Islet precursor cell (in vitro differentiated cells): ENCODE measurements at regions not wholly inside any gene's neighbourhood (a gene's known extent, or its start where the extent isn't known, plus 50 kb on each side); places are given as distances from the start of the nearest gene placed in this dataset.
"Not testable (repeated sequence)": the region's sequence is repeated elsewhere in the genome, so short reads cannot be mapped to it uniquely, and the experiment has no call there.

Experiments used
- DNase-seq: peaks from one replicate; pipeline ENCODE4 v3.0.0-alpha.2; 2018

DNA sequence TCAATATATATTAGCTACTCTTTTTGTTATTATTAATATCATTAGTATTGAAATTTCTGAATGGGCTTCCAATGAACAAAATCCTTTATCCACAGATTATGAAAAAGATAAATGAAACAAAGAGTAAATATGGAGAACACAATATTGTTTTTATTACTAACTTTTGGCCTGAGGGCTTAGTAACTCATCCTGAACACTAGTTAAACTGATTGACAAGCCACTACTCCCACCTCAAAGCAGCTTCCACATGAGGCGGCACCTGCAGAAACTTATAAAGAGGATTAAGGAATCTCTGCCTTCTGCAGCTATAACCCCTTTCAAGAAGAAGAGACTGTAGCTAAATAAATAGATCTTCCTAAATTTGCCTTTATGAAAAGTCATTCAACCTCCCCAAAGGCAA lies 187.6 kb upstream of the ALG10 start:
- no peak for DNase-seq

DNA sequence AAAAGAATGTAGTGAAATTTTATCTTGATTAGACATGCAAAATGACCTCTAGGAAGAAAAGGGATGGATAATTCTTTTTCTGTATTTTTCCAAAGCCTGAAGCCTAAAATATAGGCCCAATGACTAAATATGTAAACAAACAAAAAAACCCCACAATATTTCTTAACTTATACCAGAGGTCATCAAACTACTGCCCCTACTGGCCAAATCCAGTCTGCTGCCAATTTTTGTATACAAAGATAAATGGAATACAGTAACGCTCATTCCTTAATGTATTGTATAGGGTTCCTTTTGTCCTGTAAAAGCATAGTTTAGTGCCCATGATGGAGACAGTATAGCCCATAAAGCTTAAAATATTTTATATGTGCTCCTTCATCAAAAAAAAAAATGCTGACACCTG lies 145.7 kb upstream of the ALG10 start:
- DNase-seq, result no peak

DNA sequence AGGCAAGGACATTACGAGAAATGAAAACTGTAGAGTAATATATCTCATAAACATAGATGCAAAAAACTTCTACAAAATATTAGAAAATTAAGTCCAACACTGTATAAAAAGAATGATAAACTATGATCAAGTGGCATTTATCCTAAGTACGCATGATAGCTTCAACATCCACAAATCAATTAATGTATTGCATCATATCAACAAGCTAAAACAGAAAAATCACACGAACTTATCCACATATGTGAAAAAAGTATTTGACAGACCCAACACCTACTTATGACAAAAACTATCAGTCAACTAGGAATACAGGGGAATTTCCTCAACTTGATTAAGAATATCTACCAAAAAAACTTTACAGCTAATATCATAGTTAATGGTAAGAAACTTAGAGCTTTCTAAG lies 129.9 kb upstream of the ALG10 start:
- DNase-seq, result no peak

DNA sequence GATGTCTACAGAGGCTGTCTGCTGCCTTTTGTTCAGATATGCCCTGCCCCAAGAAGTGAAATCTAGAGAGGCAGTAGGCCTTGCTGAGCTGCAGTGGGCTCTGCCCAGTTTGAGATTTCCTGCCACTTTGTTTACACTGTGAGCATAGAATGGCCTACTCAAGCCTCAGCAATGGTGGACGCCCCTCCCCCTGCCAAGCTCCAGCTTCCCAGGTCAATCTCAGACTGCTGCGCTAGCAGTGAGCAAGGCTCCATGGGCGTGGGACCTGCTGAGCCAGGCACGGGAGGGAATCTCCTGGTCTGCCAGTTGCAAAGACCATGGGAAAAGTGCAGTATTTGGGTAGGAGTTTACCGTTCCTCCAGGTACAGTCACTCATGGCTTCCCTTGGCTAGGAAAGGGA lies 101.8 kb upstream of the ALG10 start:
- not testable (repeated sequence) for DNase-seq

DNA sequence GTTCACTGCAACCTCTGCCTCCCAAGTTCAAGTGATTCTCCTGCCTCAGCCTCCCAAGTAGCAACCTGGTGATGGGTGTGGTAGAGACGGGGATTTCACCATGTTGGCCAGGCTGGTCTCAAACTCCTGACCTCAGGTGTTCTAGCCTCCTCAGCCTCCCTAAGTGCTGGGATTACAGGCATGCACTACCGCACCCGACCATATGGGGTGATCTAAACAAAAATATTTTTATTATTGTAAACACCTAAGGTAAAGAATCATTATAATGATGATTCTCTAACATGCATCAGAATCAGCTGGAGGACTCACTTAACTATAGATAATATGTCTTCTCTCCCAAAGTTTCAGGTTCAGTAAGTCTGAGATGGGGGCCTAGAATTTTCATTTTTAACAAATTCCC lies 96.2 kb upstream of the ALG10 start:
- no peak for DNase-seq

DNA sequence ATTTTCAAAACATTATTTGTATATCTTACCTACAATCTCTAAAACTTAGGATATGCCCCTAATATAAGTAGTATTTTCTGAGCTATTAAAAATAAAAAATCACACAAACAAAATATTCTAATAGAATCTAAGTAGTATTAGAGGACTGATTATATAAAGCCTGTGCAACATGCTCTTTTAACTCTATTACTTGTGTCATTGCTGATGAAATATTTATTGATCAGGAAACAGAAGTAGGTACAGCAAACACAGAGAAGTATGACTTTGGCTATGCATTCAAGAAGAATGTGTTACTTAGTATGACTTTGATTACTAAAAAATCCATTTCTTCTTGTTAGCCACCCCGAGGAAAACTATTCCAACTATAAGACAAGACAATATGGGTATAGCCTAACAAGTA lies 84.6 kb upstream of the ALG10 start:
- not testable (repeated sequence) for DNase-seq

DNA sequence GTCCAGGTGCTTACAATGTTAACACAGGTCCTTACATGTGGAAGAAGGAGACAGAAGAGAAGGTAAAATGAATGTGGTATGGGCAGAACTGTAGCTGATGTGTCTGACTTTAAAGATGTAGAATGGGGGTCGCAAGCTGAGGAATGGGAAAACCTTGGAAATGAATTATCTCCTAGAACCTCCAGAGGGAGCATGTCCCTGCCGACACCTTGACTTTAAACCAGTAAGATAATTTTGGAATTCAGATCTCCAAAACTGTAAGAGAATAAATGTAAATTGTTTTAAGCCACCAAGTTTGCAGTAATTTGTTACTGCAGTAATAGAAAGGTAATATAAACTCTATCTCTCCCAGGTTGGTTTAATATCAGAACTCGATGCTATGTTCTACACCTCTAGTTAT lies 80.1 kb upstream of the ALG10 start:
- DNase-seq, result no peak

DNA sequence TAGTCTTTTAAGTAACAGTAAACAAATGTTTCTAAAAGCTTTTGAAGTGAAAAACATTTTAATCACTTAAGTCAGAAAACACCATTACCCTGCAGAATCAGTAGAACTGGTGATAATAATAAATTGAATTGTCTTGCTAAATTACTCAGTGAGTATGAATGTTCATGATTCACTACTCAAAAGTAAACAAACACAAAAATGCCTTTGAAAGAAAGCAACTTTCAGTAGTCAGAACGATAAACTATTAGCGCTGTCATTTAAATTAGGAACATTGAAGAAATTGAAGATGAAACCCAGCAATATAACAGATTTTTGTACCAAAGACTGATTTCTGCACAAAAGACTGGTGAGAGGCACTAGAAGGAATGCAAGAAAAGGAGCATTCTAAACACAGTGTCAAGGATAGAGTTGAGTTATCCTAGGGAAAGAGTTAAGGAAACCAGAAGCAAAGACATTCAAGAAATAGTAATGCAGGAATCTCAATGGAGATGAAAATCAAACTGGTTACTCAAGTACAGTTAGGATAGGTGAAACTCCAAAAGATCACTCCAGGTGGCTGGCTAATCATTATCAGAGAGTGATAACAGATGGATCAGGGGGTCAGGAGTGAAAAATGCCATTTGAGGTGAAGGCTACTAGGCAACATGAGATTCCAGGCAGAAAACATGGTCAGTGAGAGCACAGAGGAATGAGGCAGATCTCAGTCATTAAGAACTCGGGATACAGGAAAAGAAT lies 77.4 kb upstream of the ALG10 start:
- no peak for DNase-seq

DNA sequence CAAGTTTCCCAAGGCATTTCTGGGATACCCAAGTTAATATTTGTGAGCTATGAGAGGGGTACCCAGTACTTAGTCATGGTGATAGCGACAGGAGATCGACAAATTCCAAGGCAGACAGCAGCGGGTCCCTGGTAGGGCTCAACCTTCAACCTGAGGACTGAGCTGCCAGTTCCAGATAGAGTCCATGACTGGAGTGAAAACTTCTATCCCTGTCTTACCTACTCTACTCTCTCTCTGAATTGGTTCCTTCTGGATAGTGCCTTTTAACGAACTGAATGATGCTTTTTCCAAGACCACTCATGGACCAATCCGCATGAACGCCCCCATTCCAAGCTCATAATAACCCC lies 76.9 kb upstream of the ALG10 start:
- DNase-seq, result no peak

DNA sequence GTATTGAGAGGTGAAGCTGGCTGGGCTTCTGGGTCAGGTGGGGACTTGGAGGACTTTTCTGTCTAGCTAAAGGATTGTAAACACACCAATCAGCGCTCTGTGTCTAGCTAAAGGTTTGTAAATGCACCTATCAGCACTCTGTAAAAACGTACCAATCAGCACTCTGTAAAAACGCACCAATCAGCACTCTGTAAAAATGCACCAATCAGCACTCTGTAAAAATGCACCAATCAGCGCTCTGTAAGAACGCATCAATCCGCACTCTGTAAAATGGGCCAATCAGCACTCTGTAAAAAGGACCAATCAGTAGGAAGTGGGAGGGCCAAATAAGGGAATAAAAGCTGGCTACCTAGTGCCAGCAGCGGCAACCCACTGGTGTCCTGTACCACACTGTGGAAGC lies 56.1 kb upstream of the ALG10 start:
- DNase-seq, result not testable (repeated sequence)

DNA sequence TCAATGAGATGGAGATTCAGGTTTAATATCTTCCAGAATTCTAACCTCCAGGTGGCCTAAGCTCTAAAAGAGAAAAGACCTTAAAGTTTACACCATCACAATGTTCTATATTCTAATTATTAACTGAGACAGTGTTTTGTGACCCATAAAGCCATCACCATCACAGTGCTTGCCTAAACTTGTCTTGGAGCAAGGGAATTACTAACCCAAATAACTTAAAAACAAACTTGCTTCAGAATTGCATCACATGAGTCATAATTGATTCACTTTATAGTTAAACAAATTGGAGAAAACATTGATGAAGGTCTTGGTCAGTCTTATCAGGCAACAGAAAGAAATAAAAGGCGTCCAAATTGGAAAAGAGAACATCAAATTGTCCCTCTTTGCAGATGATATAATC lies 54.5 kb upstream of the ALG10 start:
- DNase-seq, result no peak
